GM10248 (cell line): ENCODE measurements at regions not wholly inside any gene's neighbourhood (a gene's known extent, or its start where the extent isn't known, plus 50 kb on each side); places are given as distances from the start of the nearest gene placed in this dataset.

Experiments used
- CTCF ChIA-PET: fragments of 300-600 bp; sonication (Branson Sonifier 250); formaldehyde crosslinking; extraction: SDS; loops from one replicate; lab custom pipeline; 2021; ENCODE audit warnings: antibody characterized with exemption; lab: Yijun Ruan, JAX
- POLR2A ChIA-PET: fragments of 350-650 bp; sonication (Branson Sonifier 250); formaldehyde crosslinking; extraction: SDS; loops from one replicate; lab custom pipeline; 2020; ENCODE audit warnings: antibody characterized with exemption; lab: Yijun Ruan, JAX
- DNase-seq: peaks from one replicate; pipeline ENCODE4 v3.0.0; 2012; ENCODE audit errors: extremely low spot score
- CTCF ChIP-seq: IDR thresholded peaks from 2 replicates; pipeline ENCODE4 v1.5.1; 2012; ENCODE audit warnings: mild to moderate bottlenecking, low read depth; ENCODE audit errors: extremely low read depth, missing control alignments, control extremely low read depth

GRCh38 chr1:234776876-234777855, 167.2 kb upstream of the IRF2BP2 start:
- no peak for TF ChIP-seq CTCF
- ChIA-PET CTCF (interaction anchor here (0.8 to 1.1 kb wide), 2 partner anchors 9 to 55 kb away, joined by 3 read pairs; no protein-coding TSS in a partner anchor), POLR2A (no interaction called here)
- no peak for DNase-seq

- POLR2A ChIA-PET: no interaction called here
- no peak for TF ChIP-seq CTCF
- no peak for DNase-seq
- CTCF ChIA-PET: interaction anchor here (0.8 to 1.2 kb wide), 2 partner anchors 9 to 54 kb away, joined by 3 read pairs; no protein-coding TSS in a partner anchor
Observed at GRCh38 chr1:234776256-234776875, 166.4 kb upstream of the IRF2BP2 start.

- ChIA-PET CTCF (interaction anchor here (0.9 to 1.2 kb wide), 2 partner anchors 54 to 276 kb away, joined by 3 read pairs; no protein-coding TSS in a partner anchor), POLR2A (interaction anchor here (0.6 kb wide), 1 partner anchor 47 kb away, joined by 3 read pairs; no protein-coding TSS in a partner anchor)
- TF ChIP-seq CTCF: no peak
- no peak for DNase-seq
Observed at GRCh38 chr1:234775477-234776246, 165.7 kb upstream of the IRF2BP2 start.

GRCh38 chr1:234774971-234775370, 165.0 kb upstream of the IRF2BP2 start:
- TF ChIP-seq CTCF: no peak
- POLR2A ChIA-PET: no interaction called here
- CTCF ChIA-PET: interaction anchor here (0.9 to 1.1 kb wide), 2 partner anchors 275 to 309 kb away, joined by 3 read pairs; no protein-coding TSS in a partner anchor
- no peak for DNase-seq

GRCh38 chr1:234773936-234774677, 164.1 kb upstream of the IRF2BP2 start:
- POLR2A ChIA-PET: interaction anchor here (0.7 kb wide), 1 partner anchor 37 kb away, joined by 4 read pairs; no protein-coding TSS in a partner anchor
- DNase-seq: no peak
- CTCF ChIA-PET: interaction anchor here (1.1 kb wide), 1 partner anchor 310 kb away, joined by 3 read pairs; no protein-coding TSS in a partner anchor
- no peak for TF ChIP-seq CTCF
